ENCODE measurements at regions not wholly inside any gene's neighbourhood (a gene's known extent, or its start where the extent isn't known, plus 50 kb on each side); places are given as distances from the start of the nearest gene placed in this dataset.

GRCh38 chr13:33577007-33577406 is 240.9 kb upstream of the RFC3 start:
- TF ChIP-seq, protein P1, sequence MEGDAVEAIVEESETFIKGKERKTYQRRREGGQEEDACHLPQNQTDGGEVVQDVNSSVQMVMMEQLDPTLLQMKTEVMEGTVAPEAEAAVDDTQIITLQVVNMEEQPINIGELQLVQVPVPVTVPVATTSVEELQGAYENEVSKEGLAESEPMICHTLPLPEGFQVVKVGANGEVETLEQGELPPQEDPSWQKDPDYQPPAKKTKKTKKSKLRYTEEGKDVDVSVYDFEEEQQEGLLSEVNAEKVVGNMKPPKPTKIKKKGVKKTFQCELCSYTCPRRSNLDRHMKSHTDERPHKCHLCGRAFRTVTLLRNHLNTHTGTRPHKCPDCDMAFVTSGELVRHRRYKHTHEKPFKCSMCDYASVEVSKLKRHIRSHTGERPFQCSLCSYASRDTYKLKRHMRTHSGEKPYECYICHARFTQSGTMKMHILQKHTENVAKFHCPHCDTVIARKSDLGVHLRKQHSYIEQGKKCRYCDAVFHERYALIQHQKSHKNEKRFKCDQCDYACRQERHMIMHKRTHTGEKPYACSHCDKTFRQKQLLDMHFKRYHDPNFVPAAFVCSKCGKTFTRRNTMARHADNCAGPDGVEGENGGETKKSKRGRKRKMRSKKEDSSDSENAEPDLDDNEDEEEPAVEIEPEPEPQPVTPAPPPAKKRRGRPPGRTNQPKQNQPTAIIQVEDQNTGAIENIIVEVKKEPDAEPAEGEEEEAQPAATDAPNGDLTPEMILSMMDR (IDR thresholded peaks at IDR 0.05; ENCODE audit: low read depth, low read length, missing input control): no peak
- TF ChIP-seq, protein P2, sequence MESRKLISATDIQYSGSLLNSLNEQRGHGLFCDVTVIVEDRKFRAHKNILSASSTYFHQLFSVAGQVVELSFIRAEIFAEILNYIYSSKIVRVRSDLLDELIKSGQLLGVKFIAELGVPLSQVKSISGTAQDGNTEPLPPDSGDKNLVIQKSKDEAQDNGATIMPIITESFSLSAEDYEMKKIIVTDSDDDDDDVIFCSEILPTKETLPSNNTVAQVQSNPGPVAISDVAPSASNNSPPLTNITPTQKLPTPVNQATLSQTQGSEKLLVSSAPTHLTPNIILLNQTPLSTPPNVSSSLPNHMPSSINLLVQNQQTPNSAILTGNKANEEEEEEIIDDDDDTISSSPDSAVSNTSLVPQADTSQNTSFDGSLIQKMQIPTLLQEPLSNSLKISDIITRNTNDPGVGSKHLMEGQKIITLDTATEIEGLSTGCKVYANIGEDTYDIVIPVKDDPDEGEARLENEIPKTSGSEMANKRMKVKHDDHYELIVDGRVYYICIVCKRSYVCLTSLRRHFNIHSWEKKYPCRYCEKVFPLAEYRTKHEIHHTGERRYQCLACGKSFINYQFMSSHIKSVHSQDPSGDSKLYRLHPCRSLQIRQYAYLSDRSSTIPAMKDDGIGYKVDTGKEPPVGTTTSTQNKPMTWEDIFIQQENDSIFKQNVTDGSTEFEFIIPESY (IDR thresholded peaks at IDR 0.05): no peak
- TF ChIP-seq YY1 (IDR thresholded peaks at IDR 0.05) (no peak), MAX (IDR thresholded peaks at IDR 0.05) (no peak), REST (IDR thresholded peaks at IDR 0.05) (no peak), GABPA (IDR thresholded peaks at IDR 0.05 in 1 of 2, conservative IDR thresholded peaks at IDR 0.05 in 1 of 2) (no peak)
